ENCODE measurements at regions not wholly inside any gene's neighbourhood (a gene's known extent, or its start where the extent isn't known, plus 50 kb on each side); places are given as distances from the start of the nearest gene placed in this dataset.
"Not testable (repeated sequence)": the region's sequence is repeated elsewhere in the genome, so short reads cannot be mapped to it uniquely, and the experiment has no call there.

DNA sequence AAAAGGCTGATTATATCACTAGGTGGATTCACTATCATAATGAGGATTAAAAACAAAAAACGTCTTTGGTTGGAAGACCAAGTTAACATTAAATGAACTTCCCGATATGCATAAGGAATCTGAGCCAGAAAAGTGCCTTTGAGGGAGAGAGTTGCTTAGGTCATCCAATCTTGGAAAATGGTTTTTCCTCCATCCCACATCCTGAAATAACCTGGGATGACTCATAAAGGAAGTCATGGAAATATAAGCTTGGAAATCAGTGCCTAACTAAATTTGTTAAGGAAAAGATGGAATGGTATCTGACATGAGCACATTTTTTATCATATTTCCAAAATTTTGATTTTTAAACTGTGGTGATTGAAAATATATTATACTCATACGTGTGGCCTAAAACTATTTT is 66.0 kb downstream of the KBTBD8 start:
- DNase-seq (ENCODE audit: low spot score in 2 of 2) (no peak), ATAC-seq (no peak)
- no peaks in the 10 kb centered on the region for H3K36me3 Mint-ChIP-seq
- H3K4me3 Mint-ChIP-seq = no peak overlapping the region
- peaks cover 3% of the 10 kb centered on the region for H3K9me3 Mint-ChIP-seq
- no peak overlapping the region for H3K27ac Mint-ChIP-seq
- no peaks in the 10 kb centered on the region for H3K4me1 Mint-ChIP-seq

DNA sequence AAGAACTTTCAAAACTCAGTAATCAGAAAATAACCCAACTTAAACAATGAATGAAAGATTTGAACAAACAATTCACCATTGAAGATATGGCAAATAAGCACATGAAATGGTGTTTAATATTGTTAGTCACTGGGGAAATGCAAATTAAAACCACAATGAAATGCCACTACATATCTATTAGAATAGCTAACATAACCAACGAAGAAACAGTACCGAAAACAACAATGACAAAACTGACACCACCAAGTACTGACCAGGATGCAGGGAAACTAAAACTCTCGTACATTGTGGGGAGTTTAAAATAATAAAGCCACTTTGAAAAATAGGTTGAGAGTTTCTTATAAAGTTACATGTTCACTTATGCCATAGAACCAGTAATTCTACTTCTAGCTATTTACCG is 69.1 kb downstream of the KBTBD8 start:
- no peaks in the 10 kb centered on the region for H3K9me3 Mint-ChIP-seq
- H3K27ac Mint-ChIP-seq = no peak overlapping the region
- no peaks in the 10 kb centered on the region for H3K36me3 Mint-ChIP-seq
- H3K4me3 Mint-ChIP-seq = no peak overlapping the region
- H3K4me1 Mint-ChIP-seq = peaks cover 6% of the 10 kb centered on the region
- ATAC-seq = no peak
- no peak for DNase-seq (ENCODE audit: low spot score in 2 of 2)

DNA sequence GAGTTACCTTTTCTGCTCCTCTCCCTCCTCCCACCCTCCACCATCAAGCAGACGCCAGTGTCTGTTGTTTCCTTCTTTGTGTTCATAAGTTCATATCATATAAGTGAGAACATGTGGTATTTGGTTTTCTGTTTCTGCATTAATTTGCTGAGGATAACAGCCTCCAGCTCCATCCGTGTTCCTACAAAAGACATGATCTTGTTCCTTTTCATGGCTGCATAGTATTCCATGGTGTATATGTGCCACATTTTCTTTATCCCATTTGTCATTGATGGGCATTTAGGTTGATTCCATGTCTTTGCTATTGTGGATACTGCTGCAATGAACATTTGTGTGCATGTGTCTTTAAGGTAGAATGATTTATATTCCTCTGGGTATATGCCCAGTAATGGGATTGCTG is 74.5 kb downstream of the KBTBD8 start:
- not testable (repeated sequence) for H3K4me3 Mint-ChIP-seq; H3K4me1 Mint-ChIP-seq; H3K9me3 Mint-ChIP-seq; ATAC-seq; H3K36me3 Mint-ChIP-seq; DNase-seq (ENCODE audit: low spot score in 2 of 2); H3K27ac Mint-ChIP-seq

DNA sequence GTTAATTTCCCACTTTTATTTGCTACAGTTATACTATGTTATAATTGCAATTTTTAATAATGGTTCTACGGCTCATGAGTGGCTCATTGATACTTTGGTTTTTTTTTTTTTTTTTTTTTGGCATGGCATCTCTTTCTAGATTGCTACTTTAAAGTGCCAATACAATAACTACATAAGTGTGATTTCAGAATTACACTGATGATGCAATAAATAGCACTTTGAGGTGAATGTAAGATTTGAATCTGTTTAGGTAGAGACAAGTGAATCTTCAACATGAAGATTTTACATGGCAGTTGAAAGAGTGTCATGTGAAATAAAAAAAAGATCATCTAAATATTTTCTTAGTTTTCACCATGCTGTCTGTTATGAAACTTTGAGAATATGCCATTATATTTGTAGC is 75.7 kb downstream of the KBTBD8 start:
- H3K36me3 Mint-ChIP-seq = no peaks in the 10 kb centered on the region

DNA sequence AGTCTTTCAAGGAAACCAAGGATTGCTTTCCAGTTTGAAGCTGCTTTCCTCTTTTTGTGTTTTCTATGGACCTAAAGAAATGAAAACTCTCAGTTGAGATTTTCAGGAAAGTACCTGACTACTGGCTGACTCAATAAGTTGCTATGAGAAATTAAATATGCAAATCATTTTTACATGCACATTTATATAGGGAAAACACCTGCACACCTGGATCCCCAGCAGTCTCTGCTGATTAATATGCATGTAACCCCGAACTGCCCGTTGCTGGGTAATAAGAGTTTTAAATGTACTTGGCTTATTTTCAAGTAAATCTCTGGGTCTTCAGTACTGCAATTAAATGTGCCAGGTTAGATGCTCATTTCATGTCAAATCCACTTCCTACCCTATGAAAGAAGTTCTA is 77.2 kb downstream of the KBTBD8 start:
- ATAC-seq (no peak), DNase-seq (ENCODE audit: low spot score in 2 of 2) (no peak)
- Mint-ChIP-seq H3K4me3 (no peak overlapping the region), H3K9me3 (no peaks in the 10 kb centered on the region), H3K27ac (no peak overlapping the region), H3K4me1 (peaks cover 6% of the 10 kb centered on the region), H3K36me3 (no peaks in the 10 kb centered on the region)

More for the DNA sequence above, 75.7 kb downstream of the KBTBD8 start:
- H3K27ac Mint-ChIP-seq = no peak overlapping the region
- peaks cover 6% of the 10 kb centered on the region for H3K4me1 Mint-ChIP-seq
- H3K4me3 Mint-ChIP-seq = no peak overlapping the region
- ATAC-seq (no peak), DNase-seq (ENCODE audit: low spot score in 2 of 2) (no peak)
- no peaks in the 10 kb centered on the region for H3K9me3 Mint-ChIP-seq

DNA sequence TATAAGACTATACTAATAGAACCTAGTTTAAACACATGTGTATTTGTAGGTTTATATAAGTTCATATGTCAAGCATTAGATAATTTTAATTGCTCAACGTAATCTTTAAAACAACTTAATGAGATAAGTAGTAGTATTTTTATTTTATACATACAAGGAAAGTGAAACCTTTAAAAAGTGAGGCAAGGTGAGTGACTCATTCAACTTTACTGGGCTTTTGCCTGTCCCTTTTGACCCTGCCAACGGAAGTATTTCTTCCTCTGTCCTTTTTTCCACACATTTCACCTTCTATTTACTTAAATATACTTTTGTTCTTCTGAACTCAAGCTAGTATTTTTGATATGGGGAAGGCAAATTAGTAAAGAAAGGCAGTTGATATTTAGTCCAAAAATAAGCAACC is 78.5 kb downstream of the KBTBD8 start:
- Mint-ChIP-seq H3K9me3 (no peaks in the 10 kb centered on the region), H3K27ac (no peak overlapping the region), H3K36me3 (no peaks in the 10 kb centered on the region), H3K4me3 (no peak overlapping the region), H3K4me1 (no peaks in the 10 kb centered on the region)
- ATAC-seq = no peak
- DNase-seq (ENCODE audit: low spot score in 2 of 2) = no peak

DNA sequence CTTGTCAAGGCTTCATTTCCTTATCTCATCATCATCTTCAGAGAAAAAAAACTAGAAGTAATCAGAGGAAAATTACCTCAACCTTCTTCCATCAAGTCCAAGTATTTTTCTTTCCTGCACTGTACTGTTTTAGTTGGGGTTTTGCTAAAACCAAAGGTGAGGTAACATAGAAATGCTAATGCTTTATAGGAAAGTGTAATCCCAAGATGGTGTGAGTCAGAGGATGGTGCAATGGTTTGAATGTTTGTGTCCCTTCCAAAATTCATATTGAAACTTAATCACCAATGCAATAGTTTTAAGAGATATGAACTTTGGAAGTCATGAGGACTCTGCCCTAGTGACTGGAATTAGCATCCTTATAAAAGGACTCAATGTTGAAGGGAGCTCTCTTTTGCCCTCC is 79.5 kb downstream of the KBTBD8 start:
- Mint-ChIP-seq H3K4me1 (peaks cover 6% of the 10 kb centered on the region), H3K36me3 (no peaks in the 10 kb centered on the region), H3K4me3 (no peak overlapping the region), H3K27ac (no peak overlapping the region), H3K9me3 (no peaks in the 10 kb centered on the region)
- ATAC-seq (no peak), DNase-seq (ENCODE audit: low spot score in 2 of 2) (no peak)

DNA sequence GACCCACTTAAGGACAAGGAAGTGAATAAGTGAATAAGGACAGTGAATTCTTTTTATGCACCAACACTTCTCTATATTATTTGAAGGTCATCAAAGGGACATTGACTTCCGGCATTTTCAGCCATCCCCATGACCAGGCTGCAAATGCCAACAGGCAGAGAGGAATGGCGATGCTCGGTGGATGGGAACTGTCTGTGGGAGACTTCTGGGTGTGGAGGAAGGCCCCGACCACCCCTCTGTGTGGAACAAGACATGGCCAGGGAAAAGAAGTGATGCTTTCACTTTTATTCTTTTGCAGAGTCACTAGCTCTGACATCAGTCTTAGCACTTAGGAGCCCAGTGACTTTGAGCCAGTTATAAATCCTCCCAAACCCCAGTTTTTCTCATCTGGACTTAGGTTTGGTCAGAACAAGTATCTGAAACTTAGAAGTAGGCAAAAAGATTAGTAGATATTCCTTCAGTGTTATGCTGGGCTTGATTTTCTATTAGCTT is 84.5 kb downstream of the KBTBD8 start:
- Mint-ChIP-seq H3K27ac (peak overlapping the region; percentile 6), H3K36me3 (no peaks in the 10 kb centered on the region), H3K4me3 (no peak overlapping the region), H3K4me1 (peaks cover 22% of the 10 kb centered on the region), H3K9me3 (peaks cover 26% of the 10 kb centered on the region)
- DNase-seq (ENCODE audit: low spot score in 2 of 2) (no peak), ATAC-seq (no peak)

DNA sequence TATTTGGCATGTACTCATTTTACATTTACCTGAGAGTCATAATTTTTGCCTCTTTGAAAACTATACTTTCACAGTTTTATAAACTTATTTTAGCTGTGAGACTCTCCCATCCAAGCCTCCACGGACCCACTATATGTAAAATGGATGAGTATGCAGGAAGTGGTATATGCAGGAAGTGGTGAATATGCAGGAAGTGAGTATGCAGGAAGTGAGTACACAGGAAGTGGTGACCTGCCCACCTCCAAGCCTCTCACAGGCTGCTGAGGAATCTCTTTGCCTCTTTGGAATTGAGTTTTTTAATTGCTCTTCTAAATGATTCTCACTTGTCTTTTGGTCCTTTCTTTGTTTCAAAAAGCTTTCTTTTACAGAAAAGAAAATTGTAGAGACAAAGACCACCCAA is 85.2 kb downstream of the KBTBD8 start:
- no peaks in the 10 kb centered on the region for H3K36me3 Mint-ChIP-seq
- peaks cover 22% of the 10 kb centered on the region for H3K4me1 Mint-ChIP-seq
- peaks cover 26% of the 10 kb centered on the region for H3K9me3 Mint-ChIP-seq
- ATAC-seq (peak; percentile 100), DNase-seq (ENCODE audit: low spot score in 2 of 2) (peak; percentile 4 to 52)
- peak overlapping the region; percentile 91 for H3K27ac Mint-ChIP-seq
- H3K4me3 Mint-ChIP-seq = peak overlapping the region; percentile 37

DNA sequence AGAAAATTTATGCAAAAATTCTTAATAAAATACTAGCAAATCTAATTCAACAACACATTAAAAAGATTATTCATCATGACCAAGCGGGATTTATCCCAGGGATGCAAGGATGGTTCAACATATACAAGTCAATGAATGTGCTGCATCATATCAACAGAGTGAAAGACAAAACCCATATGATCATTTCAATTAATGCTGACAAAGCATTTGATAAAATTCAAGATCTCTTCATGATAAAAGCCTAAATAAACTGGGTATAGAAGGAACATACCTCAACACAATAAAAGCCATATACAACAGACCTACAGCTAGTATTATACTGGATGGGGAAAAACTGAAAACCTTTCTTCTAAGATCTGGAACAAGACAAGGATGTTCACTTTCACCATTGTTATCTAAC is 89.7 kb downstream of the KBTBD8 start:
- ATAC-seq = no peak
- DNase-seq (ENCODE audit: low spot score in 2 of 2) = no peak
- no peaks in the 10 kb centered on the region for H3K36me3 Mint-ChIP-seq
- no peak overlapping the region for H3K4me3 Mint-ChIP-seq
- H3K9me3 Mint-ChIP-seq = peaks cover 26% of the 10 kb centered on the region
- H3K27ac Mint-ChIP-seq = no peak overlapping the region
- peaks cover 15% of the 10 kb centered on the region for H3K4me1 Mint-ChIP-seq

DNA sequence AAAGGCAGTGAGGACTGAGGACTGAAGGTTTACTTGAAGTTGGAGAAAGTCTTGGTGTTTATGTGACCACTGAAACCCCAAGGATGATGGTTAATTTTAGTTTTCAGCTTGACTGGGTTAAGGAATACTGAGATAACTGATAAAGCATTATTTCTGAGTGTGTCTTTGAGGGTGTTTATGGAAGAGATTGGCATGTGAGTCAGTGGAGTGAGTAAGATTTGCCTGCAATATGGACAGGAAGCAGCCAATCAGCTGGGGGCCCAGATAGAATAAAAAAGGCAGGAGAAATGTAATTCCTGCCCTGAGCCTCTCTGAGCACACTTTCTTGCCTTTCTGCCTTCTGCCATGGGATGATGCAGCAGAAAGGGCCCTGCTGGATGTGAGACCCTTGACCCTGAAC is 92.4 kb downstream of the KBTBD8 start:
- H3K36me3 Mint-ChIP-seq = no peaks in the 10 kb centered on the region
- DNase-seq (ENCODE audit: low spot score in 2 of 2) = no peak
- H3K4me3 Mint-ChIP-seq = no peak overlapping the region
- no peak overlapping the region for H3K27ac Mint-ChIP-seq
- no peaks in the 10 kb centered on the region for H3K4me1 Mint-ChIP-seq
- H3K9me3 Mint-ChIP-seq = peaks cover 16% of the 10 kb centered on the region
- ATAC-seq = peak; percentile 62

DNA sequence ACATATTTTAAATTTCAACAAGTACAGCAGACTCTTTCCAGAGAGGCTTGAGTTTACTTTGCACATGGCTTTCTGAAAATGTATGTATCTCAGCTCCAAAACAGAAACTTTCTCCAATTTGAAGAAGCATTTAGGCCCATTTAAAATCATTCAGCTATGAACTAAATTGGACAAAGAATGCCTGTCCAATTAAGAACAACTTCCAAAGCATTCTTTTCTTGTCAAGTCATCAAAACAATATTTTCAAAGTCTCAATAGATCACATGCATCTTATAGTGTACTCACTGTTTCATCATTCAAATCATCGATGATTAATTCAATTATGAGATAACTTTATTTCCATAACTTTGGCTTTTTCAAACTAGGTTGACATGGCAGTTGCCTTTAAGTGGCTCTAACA is 95.2 kb downstream of the KBTBD8 start:
- Mint-ChIP-seq H3K4me3 (no peak overlapping the region), H3K9me3 (no peaks in the 10 kb centered on the region), H3K4me1 (no peaks in the 10 kb centered on the region), H3K36me3 (no peaks in the 10 kb centered on the region), H3K27ac (no peak overlapping the region)
- ATAC-seq (no peak), DNase-seq (ENCODE audit: low spot score in 2 of 2) (no peak)

DNA sequence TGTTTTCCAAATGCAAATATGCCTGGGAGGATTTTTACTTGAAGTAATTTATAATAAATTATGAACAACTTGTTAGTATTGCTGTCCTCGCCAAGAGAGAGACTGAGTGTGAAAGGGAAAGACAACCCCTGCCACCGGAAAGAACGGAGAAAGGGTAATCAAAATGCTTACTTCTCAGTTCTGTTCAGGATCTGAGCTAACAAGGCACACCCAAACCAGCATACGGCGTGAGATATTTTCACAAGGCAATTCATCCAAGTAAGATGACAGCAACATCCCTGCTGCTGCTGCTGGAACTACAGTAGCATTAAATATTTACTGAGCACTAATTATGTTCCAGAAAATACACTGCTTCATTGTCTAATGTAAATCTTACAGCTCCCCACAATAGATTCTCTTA is 96.1 kb downstream of the KBTBD8 start:
- Mint-ChIP-seq H3K4me3 (no peak overlapping the region), H3K36me3 (no peaks in the 10 kb centered on the region), H3K9me3 (no peaks in the 10 kb centered on the region), H3K4me1 (no peaks in the 10 kb centered on the region), H3K27ac (no peak overlapping the region)
- DNase-seq (ENCODE audit: low spot score in 2 of 2) (no peak), ATAC-seq (no peak)

DNA sequence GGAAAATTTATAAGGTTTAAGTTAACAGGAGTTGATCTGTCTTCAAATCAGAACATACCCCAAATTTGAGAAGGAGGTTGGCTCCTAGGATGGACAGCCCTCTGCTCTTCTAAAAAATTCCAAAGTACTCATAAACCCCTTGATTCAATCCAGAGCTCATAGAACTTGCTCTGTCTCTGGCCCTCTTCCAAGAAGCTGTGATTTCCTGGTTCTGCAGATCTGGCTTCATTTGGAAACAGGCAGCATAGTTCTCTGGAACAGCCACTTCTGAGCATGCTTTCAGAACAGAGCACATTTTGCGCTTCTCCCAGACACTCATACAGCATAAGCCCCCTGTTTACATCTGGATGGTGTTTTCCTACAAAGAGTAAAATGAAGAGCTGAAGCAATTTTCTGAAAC is 96.7 kb downstream of the KBTBD8 start:
- ATAC-seq = no peak
- Mint-ChIP-seq H3K4me1 (no peaks in the 10 kb centered on the region), H3K27ac (no peak overlapping the region), H3K4me3 (no peak overlapping the region), H3K9me3 (no peaks in the 10 kb centered on the region), H3K36me3 (no peaks in the 10 kb centered on the region)
- no peak for DNase-seq (ENCODE audit: low spot score in 2 of 2)

DNA sequence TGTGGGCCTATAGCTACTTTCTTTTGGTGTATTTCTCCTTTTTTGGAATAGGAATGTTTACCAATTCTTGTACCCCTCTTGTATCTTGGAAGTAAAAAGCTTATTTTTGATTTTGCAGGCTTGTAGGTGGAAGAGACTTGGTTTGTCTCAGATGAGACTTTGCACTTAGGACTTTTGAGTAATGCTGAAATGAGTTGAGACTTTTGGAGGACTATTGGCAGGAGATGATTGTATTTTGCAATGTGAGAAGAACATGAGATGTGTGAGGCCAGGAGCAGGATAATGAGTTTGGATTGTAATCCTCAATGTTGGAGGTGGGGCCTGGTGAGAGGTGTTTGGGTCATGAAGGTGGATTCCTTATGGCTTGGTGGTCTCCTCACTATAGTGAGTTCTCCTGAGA is 106.3 kb downstream of the KBTBD8 start:
- ATAC-seq = no peak

DNA sequence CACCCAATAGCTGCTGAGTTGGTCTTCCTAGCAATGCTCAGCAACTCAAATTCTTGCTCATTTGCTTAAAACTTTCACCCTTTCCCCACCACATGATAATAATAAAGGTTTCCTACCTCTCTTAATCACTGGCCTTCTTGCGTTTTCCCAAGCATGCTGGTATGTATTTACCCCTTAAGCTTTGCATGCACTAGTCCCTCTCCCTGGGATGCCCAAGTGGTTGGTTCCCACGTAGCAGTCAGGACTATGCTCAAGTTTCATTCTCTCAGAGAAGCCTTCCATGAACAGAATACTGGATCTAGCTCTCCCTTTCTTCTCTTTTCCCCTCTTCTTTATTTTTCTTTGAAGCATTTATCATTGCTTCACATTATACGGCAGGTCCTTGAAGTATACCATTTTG is 108.8 kb downstream of the KBTBD8 start:
- H3K4me3 Mint-ChIP-seq = no peak overlapping the region
- ATAC-seq (no peak), DNase-seq (ENCODE audit: low spot score in 2 of 2) (no peak)
- no peaks in the 10 kb centered on the region for H3K4me1 Mint-ChIP-seq
- H3K36me3 Mint-ChIP-seq = no peaks in the 10 kb centered on the region
- H3K9me3 Mint-ChIP-seq = peaks cover 3% of the 10 kb centered on the region
- H3K27ac Mint-ChIP-seq = no peak overlapping the region

More for the DNA sequence above, 106.3 kb downstream of the KBTBD8 start:
- no peak for DNase-seq (ENCODE audit: low spot score in 2 of 2)
- H3K36me3 Mint-ChIP-seq = no peaks in the 10 kb centered on the region
- H3K4me1 Mint-ChIP-seq = no peaks in the 10 kb centered on the region
- peaks cover 3% of the 10 kb centered on the region for H3K9me3 Mint-ChIP-seq
- H3K27ac Mint-ChIP-seq = no peak overlapping the region
- H3K4me3 Mint-ChIP-seq = no peak overlapping the region

DNA sequence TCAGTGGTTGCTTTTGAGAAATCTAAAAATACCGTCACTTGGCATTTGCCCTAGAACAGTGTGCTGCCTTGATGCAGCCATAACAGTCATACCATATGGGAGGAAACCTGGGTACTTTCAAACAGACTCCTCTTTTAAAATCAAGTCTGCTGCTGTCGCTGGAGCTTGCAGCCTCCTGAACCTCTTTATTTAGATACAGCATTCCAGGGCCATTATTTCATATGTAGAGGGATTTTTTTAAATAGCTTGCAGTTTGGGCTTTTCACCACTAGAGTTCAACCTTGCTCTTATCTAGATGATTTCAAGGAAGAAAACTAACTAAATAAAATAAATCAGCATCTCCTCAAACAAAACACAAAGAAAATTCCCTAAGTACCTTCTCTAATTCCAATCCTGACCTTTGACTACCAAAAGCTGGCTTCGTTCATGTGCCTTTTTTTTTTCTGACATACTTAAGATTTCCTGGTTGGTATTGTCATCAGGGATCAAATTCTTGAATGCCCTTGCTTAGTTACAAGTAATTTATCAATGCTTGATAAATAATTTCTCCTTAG is 111.6 kb downstream of the KBTBD8 start:
- no peak for ATAC-seq
- Mint-ChIP-seq H3K36me3 (no peaks in the 10 kb centered on the region), H3K9me3 (no peaks in the 10 kb centered on the region), H3K4me3 (no peak overlapping the region), H3K27ac (no peak overlapping the region), H3K4me1 (peaks cover 5% of the 10 kb centered on the region)
- no peak for DNase-seq (ENCODE audit: low spot score in 2 of 2)
